HG02588 (cell line): ENCODE measurements at regions not wholly inside any gene's neighbourhood (a gene's known extent, or its start where the extent isn't known, plus 50 kb on each side); places are given as distances from the start of the nearest gene placed in this dataset.
"Not testable (repeated sequence)": the region's sequence is repeated elsewhere in the genome, so short reads cannot be mapped to it uniquely, and the experiment has no call there.

Experiments
- ATAC-seq: cut with Tn5 transposase; IDR thresholded peaks from one replicate; pipeline ENCODE4 v1.9.1; 2021; ENCODE audit warnings: mild to moderate bottlenecking, moderate library complexity; ENCODE audit not compliant: unreplicated experiment

GRCh38 chr14:81584495-81584894, 50.8 kb upstream of the SEL1L start:
- ATAC-seq, result no peak

- ATAC-seq, result no peak
Measured at GRCh38 chr14:81589381-81590065, 55.9 kb upstream of the SEL1L start.

- ATAC-seq, result no peak
Measured at GRCh38 chr14:81591266-81591665, 57.6 kb upstream of the SEL1L start.

- no peak for ATAC-seq
Measured at GRCh38 chr14:81594012-81594411, 60.4 kb upstream of the SEL1L start.

GRCh38 chr14:81605660-81606059, 72.0 kb upstream of the SEL1L start:
- ATAC-seq, result no peak

GRCh38 chr14:81613341-81614045, 79.8 kb upstream of the SEL1L start:
- no peak for ATAC-seq

- not testable (repeated sequence) for ATAC-seq
Measured at GRCh38 chr14:81614302-81614701, 80.6 kb upstream of the SEL1L start.

- no peak for ATAC-seq
Measured at GRCh38 chr14:81618695-81619094, 85.0 kb upstream of the SEL1L start.

- ATAC-seq, result no peak
Measured at GRCh38 chr14:81619816-81620215, 86.2 kb upstream of the SEL1L start.

- ATAC-seq, result not testable (repeated sequence)
Measured at GRCh38 chr14:81623771-81624396, 90.2 kb upstream of the SEL1L start.

GRCh38 chr14:81625343-81625742, 91.7 kb upstream of the SEL1L start:
- no peak for ATAC-seq

GRCh38 chr14:81632157-81632556, 98.5 kb upstream of the SEL1L start:
- ATAC-seq, result no peak

GRCh38 chr14:81633496-81633895, 99.8 kb upstream of the SEL1L start:
- no peak for ATAC-seq

GRCh38 chr14:81637639-81638038, 104.0 kb upstream of the SEL1L start:
- no peak for ATAC-seq

- no peak for ATAC-seq
Measured at GRCh38 chr14:81638656-81639280, 105.1 kb upstream of the SEL1L start.

- ATAC-seq, result no peak
Measured at GRCh38 chr14:81653626-81654025, 120.0 kb upstream of the SEL1L start.

GRCh38 chr14:81655423-81656314, 122.0 kb upstream of the SEL1L start:
- no peak for ATAC-seq

- no peak for ATAC-seq
Measured at GRCh38 chr14:81656811-81657210, 123.2 kb upstream of the SEL1L start.

GRCh38 chr14:81662066-81662465, 128.4 kb upstream of the SEL1L start:
- no peak for ATAC-seq

- no peak for ATAC-seq
Measured at GRCh38 chr14:81662570-81663197, 129.0 kb upstream of the SEL1L start.
